Uterus (tissue), 2 donors: ENCODE measurements at regions not wholly inside any gene's neighbourhood (a gene's known extent, or its start where the extent isn't known, plus 50 kb on each side); places are given as distances from the start of the nearest gene placed in this dataset.

ENCODE experiments used
- CTCF ChIP-seq, 4 experiments: fragments of 200-600 bp in 2 of 4; fragments of 450-650 bp in 2 of 4; sonication (generic) in 2 of 4; IDR thresholded peaks; one replicate each; pipeline ENCODE4 v1.5.1; 2016 to 2019; ENCODE audit warnings: antibody characterized with exemption in 4 of 4, mild to moderate bottlenecking in 2 of 4, moderate library complexity in 1 of 4
- POLR2A ChIP-seq, 2 donors: fragments of 450-650 bp; IDR thresholded peaks; one replicate each; pipeline ENCODE4 v1.6.1; 2016; ENCODE audit warnings: antibody characterized with exemption in 2 of 2, mild to moderate bottlenecking in 1 of 2, moderate library complexity in 1 of 2

DNA sequence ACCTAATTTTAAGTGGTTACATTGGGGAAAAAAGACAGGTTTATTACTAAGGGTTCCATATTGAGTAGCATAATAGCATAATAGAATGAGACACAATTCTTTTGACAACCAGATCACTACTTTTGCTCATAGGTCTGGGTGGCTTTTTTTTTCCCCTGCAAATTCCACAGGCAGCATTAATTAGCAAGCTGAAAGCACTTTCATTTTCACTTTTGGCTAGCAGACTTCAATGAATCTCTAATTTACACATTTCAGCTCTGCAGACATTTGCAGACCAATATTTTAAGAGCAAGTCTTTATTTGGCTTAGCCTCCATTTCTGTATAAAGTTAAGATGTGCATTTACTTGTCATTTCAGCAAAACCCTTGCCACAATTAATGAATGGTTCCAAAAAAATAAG is 185.5 kb downstream of the NOL4 start:
- no peak for TF ChIP-seq CTCF (IDR thresholded peaks at IDR 0.05)
- TF ChIP-seq POLR2A (IDR thresholded peaks at IDR 0.05): no peak
